Epithelial cell of esophagus (primary cell): ENCODE measurements at regions not wholly inside any gene's neighbourhood (a gene's known extent, or its start where the extent isn't known, plus 50 kb on each side); places are given as distances from the start of the nearest gene placed in this dataset.

Experiments
- DNase-seq: peaks from one replicate; pipeline ENCODE4 v3.0.0; 2010; ENCODE audit warnings: low read depth
- H3K4me3 ChIP-seq: 2 replicates; pipeline ENCODE4 v1.5.1; 2011; ENCODE audit warnings: mild to moderate bottlenecking, low read length, control low read depth
- CTCF ChIP-seq: IDR thresholded peaks from 2 replicates; pipeline ENCODE4 v1.5.1; 2011; ENCODE audit warnings: low read depth, mild to moderate bottlenecking, low read length, control low read depth, inconsistent platforms; ENCODE audit not compliant: insufficient read depth; ENCODE audit errors: missing control alignments

- TF ChIP-seq CTCF = no peak
- H3K4me3 ChIP-seq = no peak overlapping the region
- peak; percentile 56 for DNase-seq
Measured at GRCh38 chr9:110114086-110114858, 93.7 kb downstream of the C9orf152 start.

DNA sequence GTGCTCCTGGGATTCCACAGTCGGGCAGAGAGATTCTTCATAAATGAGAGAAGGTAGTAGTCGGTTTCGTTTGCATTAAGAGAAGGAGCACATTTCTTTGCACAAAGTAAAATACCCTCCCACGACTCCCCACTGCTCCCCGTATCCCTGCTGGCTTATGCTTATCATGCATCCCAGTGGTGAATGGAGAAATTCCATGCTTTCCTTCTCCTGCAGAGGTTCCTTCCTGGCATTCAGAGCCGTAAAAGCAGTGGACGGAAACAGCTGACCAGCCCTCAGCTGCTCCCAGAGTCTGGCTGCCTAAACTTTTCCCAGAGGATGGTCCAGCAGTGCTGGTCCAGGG lies 93.1 kb downstream of the C9orf152 start:
- TF ChIP-seq CTCF = no peak
- no peak overlapping the region for H3K4me3 ChIP-seq
- no peak for DNase-seq

- no peak for DNase-seq
- TF ChIP-seq CTCF = no peak
- no peak overlapping the region for H3K4me3 ChIP-seq
Measured at GRCh38 chr9:110115341-110115820, 92.6 kb downstream of the C9orf152 start.

GRCh38 chr9:110115826-110116542 lies 92.0 kb downstream of the C9orf152 start:
- no peak overlapping the region for H3K4me3 ChIP-seq

GRCh38 chr9:110116543-110116885 lies 91.4 kb downstream of the C9orf152 start:
- peak; percentile 91 for DNase-seq
- no peak overlapping the region for H3K4me3 ChIP-seq
- TF ChIP-seq CTCF = no peak

More at GRCh38 chr9:110115826-110116542, 92.0 kb downstream of the C9orf152 start:
- no peak for TF ChIP-seq CTCF
- peak; percentile 79 for DNase-seq

DNA sequence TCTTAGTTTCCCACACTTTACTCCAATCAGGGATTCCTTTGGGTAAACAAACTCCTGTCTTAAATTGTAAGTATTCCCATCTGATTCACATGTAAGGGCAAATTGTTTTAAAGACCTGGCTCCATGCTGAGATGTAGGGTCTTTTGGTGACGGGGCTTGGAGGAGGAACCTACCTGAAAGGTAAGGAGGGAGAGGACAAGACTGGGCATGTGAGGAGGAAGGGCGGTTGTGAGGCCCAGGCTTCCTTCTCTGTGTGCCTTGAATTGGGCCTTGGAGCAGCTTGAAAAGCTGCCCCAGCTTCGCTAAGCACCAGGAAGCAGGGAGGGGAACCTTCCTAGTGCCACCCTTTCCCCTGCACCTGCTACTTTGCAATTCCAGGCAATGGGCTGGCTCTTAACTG lies 86.8 kb downstream of the C9orf152 start:
- H3K4me3 ChIP-seq = no peak overlapping the region
- TF ChIP-seq CTCF = no peak
- DNase-seq = peak; percentile 53
